ENCODE measurements at regions not wholly inside any gene's neighbourhood (a gene's known extent, or its start where the extent isn't known, plus 50 kb on each side); places are given as distances from the start of the nearest gene placed in this dataset.

- ChIA-PET CTCF (no interaction called here), POLR2A (ENCODE audit: low non-redundant PET) (interaction anchor here (0.6 kb wide), 1 partner anchor 257 kb away, joined by 3 read pairs; no protein-coding TSS in a partner anchor)
- Histone ChIP-seq H3K4me1 (ENCODE audit: insufficient read depth, low read length, poor library complexity, severe bottlenecking) (peaks cover 12% of the 10 kb centered on the region), H3K4me3 (ENCODE audit: low read depth, low read length, poor library complexity, severe bottlenecking) (no peak overlapping the region), H3K36me3 (ENCODE audit: insufficient read depth, low read length, poor library complexity, severe bottlenecking) (no peaks in the 10 kb centered on the region), H3K27me3 (replicated peaks; ENCODE audit: insufficient read depth, low read depth, low read length, poor library complexity) (no peaks in the 10 kb centered on the region), H3K9me3 (ENCODE audit: low read depth, low read length, poor library complexity, severe bottlenecking) (no peaks in the 10 kb centered on the region), H3K27ac (ENCODE audit: low read depth, low read length, poor library complexity, severe bottlenecking) (no peak overlapping the region)
- intact Hi-C loops (cut with micrococcal nuclease; ENCODE audit: unreplicated experiment), result no loop called here
- BruUV-seq (replicated peaks), result no TSS peak
- no peak for DNase-seq (ENCODE audit: low spot score)
- TF ChIP-seq EZH2 (IDR thresholded peaks at IDR 0.05; ENCODE audit: borderline replicate concordance, low read depth, low read length, poor library complexity, severe bottlenecking), result no peak
- no peak for TF ChIP-seq CTCF (conservative IDR thresholded peaks at IDR 0.05; ENCODE audit: low read depth, low read length)
These were observed 233.0 kb upstream of the TNP1 start for GRCh38 chr2:217092710-217093379.

GRCh38 chr2:217091531-217091930, 231.7 kb upstream of the TNP1 start:
- CTCF ChIA-PET, result no interaction called here
- POLR2A ChIA-PET (ENCODE audit: low non-redundant PET), result interaction anchor here (0.5 kb wide), 1 partner anchor 396 kb away, joined by 4 read pairs; the partner anchor contains the start of gene IGFBP5
- H3K27me3 ChIP-seq (replicated peaks; ENCODE audit: insufficient read depth, low read depth, low read length, poor library complexity), result no peaks in the 10 kb centered on the region
- TF ChIP-seq CTCF (conservative IDR thresholded peaks at IDR 0.05; ENCODE audit: low read depth, low read length) (no peak), EZH2 (IDR thresholded peaks at IDR 0.05; ENCODE audit: borderline replicate concordance, low read depth, low read length, poor library complexity, severe bottlenecking) (no peak)
- no peak overlapping the region for H3K4me3 ChIP-seq (ENCODE audit: low read depth, low read length, poor library complexity, severe bottlenecking)
- no TSS peak for BruUV-seq (replicated peaks)
- no peaks in the 10 kb centered on the region for H3K36me3 ChIP-seq (ENCODE audit: insufficient read depth, low read length, poor library complexity, severe bottlenecking)
- no peak overlapping the region for H3K27ac ChIP-seq (ENCODE audit: low read depth, low read length, poor library complexity, severe bottlenecking)
- DNase-seq (ENCODE audit: low spot score), result no peak
- peaks cover 12% of the 10 kb centered on the region for H3K4me1 ChIP-seq (ENCODE audit: insufficient read depth, low read length, poor library complexity, severe bottlenecking)
- intact Hi-C loops (cut with micrococcal nuclease; ENCODE audit: unreplicated experiment), result no loop called here
- H3K9me3 ChIP-seq (ENCODE audit: low read depth, low read length, poor library complexity, severe bottlenecking), result no peaks in the 10 kb centered on the region

- H3K27ac ChIP-seq (ENCODE audit: low read depth, low read length, poor library complexity, severe bottlenecking), result no peak overlapping the region
- TF ChIP-seq CTCF (conservative IDR thresholded peaks at IDR 0.05; ENCODE audit: low read depth, low read length) (no peak), EZH2 (IDR thresholded peaks at IDR 0.05; ENCODE audit: borderline replicate concordance, low read depth, low read length, poor library complexity, severe bottlenecking) (no peak)
- CTCF ChIA-PET, result no interaction called here
- no peaks in the 10 kb centered on the region for H3K36me3 ChIP-seq (ENCODE audit: insufficient read depth, low read length, poor library complexity, severe bottlenecking)
- BruUV-seq (replicated peaks), result no TSS peak
- no peak for DNase-seq (ENCODE audit: low spot score)
- POLR2A ChIA-PET (ENCODE audit: low non-redundant PET), result no interaction called here
- no peaks in the 10 kb centered on the region for H3K27me3 ChIP-seq (replicated peaks; ENCODE audit: insufficient read depth, low read depth, low read length, poor library complexity)
- H3K4me3 ChIP-seq (ENCODE audit: low read depth, low read length, poor library complexity, severe bottlenecking), result no peak overlapping the region
- H3K4me1 ChIP-seq (ENCODE audit: insufficient read depth, low read length, poor library complexity, severe bottlenecking), result peaks cover 12% of the 10 kb centered on the region
- intact Hi-C loops (cut with micrococcal nuclease; ENCODE audit: unreplicated experiment), result no loop called here
- no peaks in the 10 kb centered on the region for H3K9me3 ChIP-seq (ENCODE audit: low read depth, low read length, poor library complexity, severe bottlenecking)
These were observed 231.0 kb upstream of the TNP1 start for GRCh38 chr2:217090884-217091283.
